A673 (cell line): ENCODE measurements at regions not wholly inside any gene's neighbourhood (a gene's known extent, or its start where the extent isn't known, plus 50 kb on each side); places are given as distances from the start of the nearest gene placed in this dataset.

Experiments used
- BruUV-seq: library from RNA; stranded (reverse); fragments of 400-500 nt; replicated peaks from 2 replicates; lab custom pipeline; 2021; lab: Mats Ljungman, UMichigan
- CTCF ChIA-PET: fragments of 300-600 bp; sonication (Branson Sonifier 250); formaldehyde crosslinking; loops from one replicate; lab custom pipeline; 2022; ENCODE audit warnings: antibody characterized with exemption; lab: Charles Lee
- POLR2A ChIA-PET: fragments of 300-600 bp; sonication (Branson Sonifier 250); formaldehyde crosslinking; loops from one replicate; lab custom pipeline; 2022; ENCODE audit warnings: antibody characterized with exemption; ENCODE audit not compliant: low non-redundant PET; lab: Charles Lee
- DNase-seq: peaks from one replicate; pipeline ENCODE4 v3.0.0-alpha.2; 2015; ENCODE audit warnings: low spot score
- H3K27ac ChIP-seq: fragments of 200-600 bp; sonication (generic); 2 replicates; pipeline ENCODE4 v1.5.1; 2016; ENCODE audit warnings: mixed run types, low read depth, mild to moderate bottlenecking, mixed read lengths, antibody characterized with exemption, low read length; ENCODE audit not compliant: poor library complexity, severe bottlenecking
- H3K27me3 ChIP-seq: fragments of 200-600 bp; sonication (generic); replicated peaks from 2 replicates; pipeline ENCODE4 v1.6.1; 2017; ENCODE audit warnings: mixed run types, low read depth, mild to moderate bottlenecking, mixed read lengths, antibody characterized with exemption, low read length; ENCODE audit not compliant: insufficient read depth, poor library complexity
- H3K36me3 ChIP-seq: fragments of 200-600 bp; sonication (generic); 2 replicates; pipeline ENCODE4 v1.6.1; 2016; ENCODE audit warnings: mixed run types, mild to moderate bottlenecking, mixed read lengths, antibody characterized with exemption, low read length; ENCODE audit not compliant: insufficient read depth, poor library complexity, severe bottlenecking
- H3K4me1 ChIP-seq: fragments of 200-600 bp; sonication (generic); 2 replicates; pipeline ENCODE4 v1.6.1; 2017; ENCODE audit warnings: mixed run types, mild to moderate bottlenecking, mixed read lengths, antibody characterized with exemption, low read length; ENCODE audit not compliant: insufficient read depth, poor library complexity, severe bottlenecking
- H3K4me3 ChIP-seq: fragments of 200-600 bp; sonication (generic); 2 replicates; pipeline ENCODE4 v1.5.1; 2016; ENCODE audit warnings: low read depth, mixed run types, mild to moderate bottlenecking, mixed read lengths, low read length; ENCODE audit not compliant: poor library complexity, severe bottlenecking
- H3K9me3 ChIP-seq: fragments of 200-600 bp; sonication (generic); 2 replicates; pipeline ENCODE4 v1.6.1; 2016; ENCODE audit warnings: mixed run types, low read depth, mild to moderate bottlenecking, mixed read lengths, antibody characterized with exemption, low read length; ENCODE audit not compliant: poor library complexity, severe bottlenecking
- EZH2 ChIP-seq: fragments of 200-600 bp; sonication (generic); IDR thresholded peaks from 2 replicates; pipeline ENCODE4 v1.6.1; 2017; ENCODE audit warnings: borderline replicate concordance, low read depth, mild to moderate bottlenecking, mixed read lengths, antibody characterized with exemption, low read length; ENCODE audit not compliant: poor library complexity, severe bottlenecking
- intact Hi-C: fragments of 100-400 bp; cut with micrococcal nuclease; formaldehyde crosslinking; loops from one replicate; pipeline ENCODE4 v1.10.0; 2022; ENCODE audit not compliant: unreplicated experiment
- TF ChIP-seq, protein P1 (sequence below): fragments of 300-800, 200-600 bp; sonication (generic); conservative IDR thresholded peaks from 2 replicates; pipeline ENCODE4 v1.5.1; 2017; ENCODE audit warnings: low read depth, mild to moderate bottlenecking, antibody characterized with exemption, low read length, moderate library complexity, mixed read lengths

DNA sequence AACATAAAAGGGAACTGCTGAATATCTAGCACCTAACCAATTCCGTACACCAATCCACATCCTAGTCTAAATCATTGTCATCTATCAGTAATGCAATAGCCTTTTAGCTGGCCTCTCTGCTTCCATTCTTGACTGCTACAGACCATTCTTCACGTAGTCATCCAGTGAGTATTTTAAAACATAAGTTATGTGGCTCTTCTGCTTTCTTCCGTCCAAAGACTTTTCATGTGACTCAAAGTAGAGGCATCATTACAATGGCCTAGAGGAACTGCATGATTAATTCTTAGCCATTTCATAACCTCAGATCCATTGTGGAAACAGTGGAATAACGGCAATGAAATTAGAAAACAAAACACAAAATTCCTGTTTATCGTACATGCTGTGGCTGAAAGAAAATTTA, 88.9 kb upstream of the CBLB start:
- DNase-seq, result no peak
- ChIA-PET POLR2A (no interaction called here), CTCF (no interaction called here)
- BruUV-seq, result no TSS peak
- H3K36me3 ChIP-seq, result no peaks in the 10 kb centered on the region
- TF ChIP-seq, protein P1, sequence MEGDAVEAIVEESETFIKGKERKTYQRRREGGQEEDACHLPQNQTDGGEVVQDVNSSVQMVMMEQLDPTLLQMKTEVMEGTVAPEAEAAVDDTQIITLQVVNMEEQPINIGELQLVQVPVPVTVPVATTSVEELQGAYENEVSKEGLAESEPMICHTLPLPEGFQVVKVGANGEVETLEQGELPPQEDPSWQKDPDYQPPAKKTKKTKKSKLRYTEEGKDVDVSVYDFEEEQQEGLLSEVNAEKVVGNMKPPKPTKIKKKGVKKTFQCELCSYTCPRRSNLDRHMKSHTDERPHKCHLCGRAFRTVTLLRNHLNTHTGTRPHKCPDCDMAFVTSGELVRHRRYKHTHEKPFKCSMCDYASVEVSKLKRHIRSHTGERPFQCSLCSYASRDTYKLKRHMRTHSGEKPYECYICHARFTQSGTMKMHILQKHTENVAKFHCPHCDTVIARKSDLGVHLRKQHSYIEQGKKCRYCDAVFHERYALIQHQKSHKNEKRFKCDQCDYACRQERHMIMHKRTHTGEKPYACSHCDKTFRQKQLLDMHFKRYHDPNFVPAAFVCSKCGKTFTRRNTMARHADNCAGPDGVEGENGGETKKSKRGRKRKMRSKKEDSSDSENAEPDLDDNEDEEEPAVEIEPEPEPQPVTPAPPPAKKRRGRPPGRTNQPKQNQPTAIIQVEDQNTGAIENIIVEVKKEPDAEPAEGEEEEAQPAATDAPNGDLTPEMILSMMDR, result no peak
- no peak for TF ChIP-seq EZH2
- H3K4me1 ChIP-seq, result peaks cover 4% of the 10 kb centered on the region
- H3K27ac ChIP-seq, result no peak overlapping the region
- intact Hi-C loops, result no loop called here
- H3K27me3 ChIP-seq, result no peaks in the 10 kb centered on the region
- H3K9me3 ChIP-seq, result no peaks in the 10 kb centered on the region
- no peak overlapping the region for H3K4me3 ChIP-seq

DNA sequence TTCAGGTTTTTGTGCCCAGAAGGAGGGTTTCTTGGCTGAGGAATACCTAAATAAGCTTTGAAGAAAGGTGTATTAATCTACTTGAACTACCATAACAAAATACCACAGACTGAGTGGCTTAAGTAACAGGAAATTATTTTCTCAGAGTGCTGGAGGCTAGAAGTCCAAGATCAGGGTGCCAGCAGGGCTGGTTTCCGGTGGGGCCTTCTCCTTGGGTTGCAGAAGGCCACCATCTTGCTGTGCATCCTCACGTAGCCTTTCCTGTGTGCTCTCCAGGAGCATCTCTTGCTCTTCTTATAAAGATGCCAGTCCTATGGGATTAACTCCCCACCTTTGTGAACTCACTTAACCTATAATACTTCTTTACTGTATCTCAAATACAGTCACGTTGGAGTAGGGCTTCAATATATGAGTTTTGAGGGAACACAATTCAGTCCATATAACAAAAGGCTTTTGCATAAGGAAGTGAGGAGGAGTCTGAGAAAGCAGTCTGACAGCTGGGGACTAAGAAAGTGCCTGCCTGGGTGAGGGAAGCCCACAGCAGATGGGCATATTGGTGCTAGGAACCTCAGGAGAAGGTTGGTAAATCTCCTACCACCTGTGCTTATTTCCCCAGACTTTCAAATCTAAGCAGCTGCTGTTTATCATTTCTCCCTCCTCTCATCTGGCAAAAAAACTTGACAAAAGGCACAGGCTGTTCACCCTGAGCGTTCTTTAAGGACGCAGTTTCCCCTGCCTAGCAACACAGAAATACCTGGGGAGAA, 89.6 kb upstream of the CBLB start:
- CTCF ChIA-PET, result no interaction called here
- no peak for TF ChIP-seq EZH2
- TF ChIP-seq, protein P1, result no peak
- DNase-seq, result no peak
- POLR2A ChIA-PET, result no interaction called here
- H3K4me1 ChIP-seq, result peaks cover 5% of the 10 kb centered on the region
- no peak overlapping the region for H3K4me3 ChIP-seq
- H3K36me3 ChIP-seq, result no peaks in the 10 kb centered on the region
- no peaks in the 10 kb centered on the region for H3K27me3 ChIP-seq
- no peaks in the 10 kb centered on the region for H3K9me3 ChIP-seq
- no peak overlapping the region for H3K27ac ChIP-seq
- no TSS peak for BruUV-seq
- intact Hi-C loops, result no loop called here

DNA sequence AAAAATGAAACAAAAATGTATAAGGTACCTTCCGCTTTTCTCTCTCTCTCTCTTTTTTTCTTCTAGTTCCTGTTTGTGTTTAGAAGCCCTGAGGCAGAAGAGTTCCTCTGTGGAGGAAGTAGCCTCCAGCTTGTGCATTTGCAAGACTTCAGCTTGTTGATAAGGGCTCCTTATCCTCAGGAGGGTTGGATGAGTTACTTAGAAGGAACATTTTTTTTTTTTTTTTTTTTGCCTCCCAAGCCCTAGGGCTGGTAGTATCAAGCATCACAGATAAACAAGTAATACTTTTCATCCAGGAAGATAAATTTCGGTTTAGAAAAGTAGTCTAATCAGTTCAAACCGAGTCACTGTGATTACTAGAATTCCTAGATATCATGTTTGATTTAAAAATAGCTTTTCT, 91.0 kb upstream of the CBLB start:
- Histone ChIP-seq H3K4me3 (no peak overlapping the region), H3K36me3 (no peaks in the 10 kb centered on the region), H3K9me3 (no peaks in the 10 kb centered on the region), H3K4me1 (peaks cover 5% of the 10 kb centered on the region), H3K27ac (no peak overlapping the region), H3K27me3 (no peaks in the 10 kb centered on the region)
- CTCF ChIA-PET, result no interaction called here
- intact Hi-C loops, result no loop called here
- POLR2A ChIA-PET, result no interaction called here
- BruUV-seq, result no TSS peak
- TF ChIP-seq, protein P1, result no peak
- TF ChIP-seq EZH2, result no peak
- DNase-seq, result no peak
